Uterus (tissue), 2 donors: ENCODE measurements at regions not wholly inside any gene's neighbourhood (a gene's known extent, or its start where the extent isn't known, plus 50 kb on each side); places are given as distances from the start of the nearest gene placed in this dataset.

ENCODE experiments used
- CTCF ChIP-seq, 4 experiments: fragments of 200-600 bp in 2 of 4; fragments of 450-650 bp in 2 of 4; sonication (generic) in 2 of 4; IDR thresholded peaks; one replicate each; pipeline ENCODE4 v1.5.1; 2016 to 2019; ENCODE audit warnings: antibody characterized with exemption in 4 of 4, mild to moderate bottlenecking in 2 of 4, moderate library complexity in 1 of 4
- POLR2A ChIP-seq, 2 donors: fragments of 450-650 bp; IDR thresholded peaks; one replicate each; pipeline ENCODE4 v1.6.1; 2016; ENCODE audit warnings: antibody characterized with exemption in 2 of 2, mild to moderate bottlenecking in 1 of 2, moderate library complexity in 1 of 2

DNA sequence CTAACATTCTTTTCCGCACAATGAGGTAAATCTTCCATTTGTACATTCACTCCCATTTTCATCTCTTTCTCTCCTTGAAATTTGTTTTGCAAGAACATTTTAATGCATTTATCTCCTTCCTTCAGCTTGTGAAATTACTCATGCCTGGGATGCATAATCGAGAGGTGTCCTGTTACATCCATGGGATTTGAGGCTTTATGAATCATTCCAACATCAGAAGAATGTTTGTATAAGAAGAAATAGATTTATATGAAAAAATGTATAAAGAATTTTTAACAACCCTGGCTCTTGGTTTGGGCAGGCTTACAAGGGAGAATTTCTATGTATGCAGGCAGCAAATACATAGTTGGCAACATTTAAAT lies 93.2 kb upstream of the MBNL1 start:
- TF ChIP-seq POLR2A (IDR thresholded peaks at IDR 0.05): no peak
- no peak for TF ChIP-seq CTCF (IDR thresholded peaks at IDR 0.05)
